ENCODE measurements at regions not wholly inside any gene's neighbourhood (a gene's known extent, or its start where the extent isn't known, plus 50 kb on each side); places are given as distances from the start of the nearest gene placed in this dataset.

GRCh38 chr16:26665166-26665939 is 401.4 kb upstream of the C16orf82 start:
- TF ChIP-seq CTCF (IDR thresholded peaks at IDR 0.05; ENCODE audit: low read depth, low read length, missing control alignments): no peak
- no peak overlapping the region for H3K4me3 ChIP-seq (ENCODE audit: low read depth, low read length)
- no peak for DNase-seq (ENCODE audit: low read depth)

GRCh38 chr16:26666486-26666885 is 400.2 kb upstream of the C16orf82 start:
- no peak for DNase-seq (ENCODE audit: low read depth)
- no peak for TF ChIP-seq CTCF (IDR thresholded peaks at IDR 0.05; ENCODE audit: low read depth, low read length, missing control alignments)
- H3K4me3 ChIP-seq (ENCODE audit: low read depth, low read length): no peak overlapping the region

- TF ChIP-seq CTCF (IDR thresholded peaks at IDR 0.05; ENCODE audit: low read depth, low read length, missing control alignments): no peak
- no peak for DNase-seq (ENCODE audit: low read depth)
These were observed 399.4 kb upstream of the C16orf82 start for GRCh38 chr16:26667307-26667706.

GRCh38 chr16:26668026-26668425 is 398.7 kb upstream of the C16orf82 start:
- no peak for DNase-seq (ENCODE audit: low read depth)
- no peak for TF ChIP-seq CTCF (IDR thresholded peaks at IDR 0.05; ENCODE audit: low read depth, low read length, missing control alignments)
- no peak overlapping the region for H3K4me3 ChIP-seq (ENCODE audit: low read depth, low read length)

More at GRCh38 chr16:26667307-26667706, 399.4 kb upstream of the C16orf82 start:
- H3K4me3 ChIP-seq (ENCODE audit: low read depth, low read length): no peak overlapping the region

GRCh38 chr16:26672206-26672605 is 394.5 kb upstream of the C16orf82 start:
- no peak for TF ChIP-seq CTCF (IDR thresholded peaks at IDR 0.05; ENCODE audit: low read depth, low read length, missing control alignments)
- DNase-seq (ENCODE audit: low read depth): no peak

GRCh38 chr16:26673011-26673410 is 393.7 kb upstream of the C16orf82 start:
- no peak for DNase-seq (ENCODE audit: low read depth)
- TF ChIP-seq CTCF (IDR thresholded peaks at IDR 0.05; ENCODE audit: low read depth, low read length, missing control alignments): no peak
- H3K4me3 ChIP-seq (ENCODE audit: low read depth, low read length): no peak overlapping the region

More at GRCh38 chr16:26672206-26672605, 394.5 kb upstream of the C16orf82 start:
- no peak overlapping the region for H3K4me3 ChIP-seq (ENCODE audit: low read depth, low read length)

GRCh38 chr16:26680671-26681070 is 386.1 kb upstream of the C16orf82 start:
- DNase-seq (ENCODE audit: low read depth): no peak
- no peak overlapping the region for H3K4me3 ChIP-seq (ENCODE audit: low read depth, low read length)
- no peak for TF ChIP-seq CTCF (IDR thresholded peaks at IDR 0.05; ENCODE audit: low read depth, low read length, missing control alignments)

Data from GM12864 (cell line).